ENCODE measurements at regions not wholly inside any gene's neighbourhood (a gene's known extent, or its start where the extent isn't known, plus 50 kb on each side); places are given as distances from the start of the nearest gene placed in this dataset.

- TF ChIP-seq, protein P1, sequence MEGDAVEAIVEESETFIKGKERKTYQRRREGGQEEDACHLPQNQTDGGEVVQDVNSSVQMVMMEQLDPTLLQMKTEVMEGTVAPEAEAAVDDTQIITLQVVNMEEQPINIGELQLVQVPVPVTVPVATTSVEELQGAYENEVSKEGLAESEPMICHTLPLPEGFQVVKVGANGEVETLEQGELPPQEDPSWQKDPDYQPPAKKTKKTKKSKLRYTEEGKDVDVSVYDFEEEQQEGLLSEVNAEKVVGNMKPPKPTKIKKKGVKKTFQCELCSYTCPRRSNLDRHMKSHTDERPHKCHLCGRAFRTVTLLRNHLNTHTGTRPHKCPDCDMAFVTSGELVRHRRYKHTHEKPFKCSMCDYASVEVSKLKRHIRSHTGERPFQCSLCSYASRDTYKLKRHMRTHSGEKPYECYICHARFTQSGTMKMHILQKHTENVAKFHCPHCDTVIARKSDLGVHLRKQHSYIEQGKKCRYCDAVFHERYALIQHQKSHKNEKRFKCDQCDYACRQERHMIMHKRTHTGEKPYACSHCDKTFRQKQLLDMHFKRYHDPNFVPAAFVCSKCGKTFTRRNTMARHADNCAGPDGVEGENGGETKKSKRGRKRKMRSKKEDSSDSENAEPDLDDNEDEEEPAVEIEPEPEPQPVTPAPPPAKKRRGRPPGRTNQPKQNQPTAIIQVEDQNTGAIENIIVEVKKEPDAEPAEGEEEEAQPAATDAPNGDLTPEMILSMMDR (IDR thresholded peaks at IDR 0.05) = no peak
- no peak for TF ChIP-seq POLR2A (IDR thresholded peaks at IDR 0.05)
Observed at GRCh38 chr9:115553060-115553773, 435.3 kb upstream of the TNC start.

Data from tibial nerve (tissue), 3 donors.